ENCODE measurements at regions not wholly inside any gene's neighbourhood (a gene's known extent, or its start where the extent isn't known, plus 50 kb on each side); places are given as distances from the start of the nearest gene placed in this dataset.
A peak's percentile ranks its signal among the peaks of the same experiment; 100 is the strongest.

DNA sequence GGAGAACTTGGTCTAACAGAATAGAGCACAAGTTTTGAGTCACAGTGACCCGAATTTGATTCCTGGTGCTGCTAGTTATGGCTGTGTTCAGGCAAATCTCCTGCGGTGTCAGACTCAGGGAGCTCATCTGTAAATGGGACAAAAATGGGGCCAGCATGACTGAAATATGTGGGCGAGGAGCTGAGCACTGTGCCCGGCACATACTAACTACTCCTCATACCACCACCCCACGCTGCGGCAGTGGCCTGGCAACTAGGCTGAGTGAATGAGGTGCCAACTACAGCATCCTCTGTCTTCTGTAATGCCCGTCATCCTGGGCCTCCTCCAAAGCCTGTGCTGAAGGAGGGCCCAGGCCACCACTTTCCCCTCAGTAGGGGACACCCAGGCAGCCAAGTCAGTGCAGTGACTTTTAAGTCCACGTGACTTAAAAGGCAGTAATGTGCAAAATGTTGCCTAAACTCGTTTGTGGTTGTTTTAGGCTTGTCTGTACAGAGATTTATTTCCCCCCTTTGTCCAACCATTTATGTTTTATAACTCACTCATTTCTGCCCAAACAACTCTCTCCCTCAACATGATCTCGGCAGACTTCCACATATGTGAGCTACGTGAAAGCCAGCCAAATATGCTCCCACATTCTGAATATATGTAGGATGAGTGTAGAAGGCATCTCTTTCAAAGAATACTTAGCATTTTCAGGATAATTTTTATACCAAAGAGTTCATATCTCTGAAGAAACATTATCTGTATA, 773.7 kb downstream of the TSN start:
- no peaks in the 10 kb centered on the region for H3K36me3 Mint-ChIP-seq (ENCODE audit: low read depth)
- no peaks in the 10 kb centered on the region for H3K9me3 Mint-ChIP-seq
- H3K4me1 Mint-ChIP-seq = peaks cover 31% of the 10 kb centered on the region
- H3K4me3 Mint-ChIP-seq = no peak overlapping the region
- TF ChIP-seq, protein P1, sequence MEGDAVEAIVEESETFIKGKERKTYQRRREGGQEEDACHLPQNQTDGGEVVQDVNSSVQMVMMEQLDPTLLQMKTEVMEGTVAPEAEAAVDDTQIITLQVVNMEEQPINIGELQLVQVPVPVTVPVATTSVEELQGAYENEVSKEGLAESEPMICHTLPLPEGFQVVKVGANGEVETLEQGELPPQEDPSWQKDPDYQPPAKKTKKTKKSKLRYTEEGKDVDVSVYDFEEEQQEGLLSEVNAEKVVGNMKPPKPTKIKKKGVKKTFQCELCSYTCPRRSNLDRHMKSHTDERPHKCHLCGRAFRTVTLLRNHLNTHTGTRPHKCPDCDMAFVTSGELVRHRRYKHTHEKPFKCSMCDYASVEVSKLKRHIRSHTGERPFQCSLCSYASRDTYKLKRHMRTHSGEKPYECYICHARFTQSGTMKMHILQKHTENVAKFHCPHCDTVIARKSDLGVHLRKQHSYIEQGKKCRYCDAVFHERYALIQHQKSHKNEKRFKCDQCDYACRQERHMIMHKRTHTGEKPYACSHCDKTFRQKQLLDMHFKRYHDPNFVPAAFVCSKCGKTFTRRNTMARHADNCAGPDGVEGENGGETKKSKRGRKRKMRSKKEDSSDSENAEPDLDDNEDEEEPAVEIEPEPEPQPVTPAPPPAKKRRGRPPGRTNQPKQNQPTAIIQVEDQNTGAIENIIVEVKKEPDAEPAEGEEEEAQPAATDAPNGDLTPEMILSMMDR (IDR thresholded peaks at IDR 0.05; ENCODE audit: unreplicated experiment in 3 of 3) = no peak
- peak overlapping the region in 2 of 3 experiments; percentile 67 to 89 for H3K27ac Mint-ChIP-seq
- no peaks in the 10 kb centered on the region for H3K27me3 Mint-ChIP-seq (ENCODE audit: low read depth)

DNA sequence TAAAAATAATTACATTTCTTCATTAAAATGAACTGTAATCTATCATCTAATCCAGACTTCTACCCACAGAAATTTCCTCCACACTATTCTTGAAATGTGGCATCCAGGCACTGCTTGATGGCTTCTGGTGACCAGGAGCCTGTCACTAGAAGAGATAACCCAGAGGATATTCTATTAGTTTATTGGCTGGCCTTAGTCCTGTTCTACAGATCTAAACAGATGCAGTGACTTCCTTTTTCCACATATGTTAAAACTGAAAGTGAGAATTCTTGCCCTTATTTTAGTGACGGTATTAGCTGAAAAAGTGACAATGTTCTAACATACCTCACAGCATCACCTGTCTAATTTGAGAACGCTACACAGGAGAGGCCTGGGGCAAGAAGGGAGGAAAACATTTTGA, 775.4 kb downstream of the TSN start:
- TF ChIP-seq, protein P1 (IDR thresholded peaks at IDR 0.05; ENCODE audit: unreplicated experiment in 3 of 3) = no peak
- H3K4me1 Mint-ChIP-seq = peaks cover 18% of the 10 kb centered on the region
- peak overlapping the region in 2 of 3 experiments; percentile 25 to 81 for H3K27ac Mint-ChIP-seq
- no peaks in the 10 kb centered on the region for H3K9me3 Mint-ChIP-seq
- no peaks in the 10 kb centered on the region for H3K27me3 Mint-ChIP-seq (ENCODE audit: low read depth)
- H3K4me3 Mint-ChIP-seq = no peak overlapping the region
- H3K36me3 Mint-ChIP-seq (ENCODE audit: low read depth) = no peaks in the 10 kb centered on the region

DNA sequence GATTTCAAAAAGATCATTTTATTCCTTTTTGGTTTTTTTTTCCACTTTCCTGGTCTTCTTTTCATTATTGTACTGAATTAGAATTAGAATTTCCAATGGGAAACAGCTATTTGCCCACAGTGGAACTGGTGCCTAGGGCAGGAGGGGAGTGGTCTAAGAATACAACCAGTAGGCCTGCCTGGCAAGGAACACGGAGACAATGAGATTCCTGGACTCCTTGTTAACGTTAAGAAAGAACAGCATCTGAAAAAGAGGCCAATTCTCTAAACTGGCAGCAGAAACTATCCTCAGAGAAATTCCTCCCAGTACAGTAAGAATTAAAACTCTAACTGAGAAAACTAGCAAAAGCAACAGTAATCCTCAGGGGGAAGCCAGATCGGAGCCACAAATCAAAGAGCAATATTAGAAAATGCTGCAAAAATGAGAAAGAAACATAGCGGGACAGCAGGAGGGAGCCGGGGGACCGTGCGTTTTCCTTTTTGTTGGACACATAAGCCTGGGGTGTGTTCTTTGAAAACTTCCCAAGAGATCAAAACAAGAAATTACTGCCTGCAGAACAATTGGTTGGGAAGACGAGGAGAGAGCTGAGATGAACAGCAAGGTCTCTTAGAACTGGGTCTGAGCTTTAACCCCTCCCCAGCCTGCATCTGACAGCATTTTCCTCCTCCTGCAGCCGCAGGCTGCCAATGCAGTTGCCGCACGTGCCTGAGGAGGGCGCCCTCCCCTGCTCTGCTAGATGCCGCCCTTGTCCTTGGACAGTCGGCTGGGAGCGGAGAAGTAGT, 776.0 kb downstream of the TSN start:
- H3K9me3 Mint-ChIP-seq = no peaks in the 10 kb centered on the region
- no peaks in the 10 kb centered on the region for H3K36me3 Mint-ChIP-seq (ENCODE audit: low read depth)
- peaks cover 18% of the 10 kb centered on the region for H3K4me1 Mint-ChIP-seq
- no peaks in the 10 kb centered on the region for H3K27me3 Mint-ChIP-seq (ENCODE audit: low read depth)
- H3K4me3 Mint-ChIP-seq = peak overlapping the region in 1 of 3 experiments; percentile 31
- TF ChIP-seq, protein P1 (IDR thresholded peaks at IDR 0.05; ENCODE audit: unreplicated experiment in 3 of 3) = peak; percentile 20 to 41 (median 32)
- peak overlapping the region; percentile 25 to 81 (median 69) for H3K27ac Mint-ChIP-seq

DNA sequence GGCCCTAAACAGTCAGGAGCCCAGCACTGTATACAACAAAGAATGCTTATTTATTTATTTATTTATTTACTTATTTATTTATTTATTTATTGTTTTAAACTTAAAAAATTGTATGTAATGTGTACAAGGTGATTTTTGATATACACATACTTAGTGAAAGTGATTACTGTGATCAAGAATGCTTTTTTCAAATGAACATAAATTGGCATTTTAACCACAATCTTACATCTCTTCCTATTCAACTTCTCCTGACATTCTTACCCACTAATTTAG, 776.6 kb downstream of the TSN start:
- no peaks in the 10 kb centered on the region for H3K36me3 Mint-ChIP-seq (ENCODE audit: low read depth)
- TF ChIP-seq, protein P1 (IDR thresholded peaks at IDR 0.05; ENCODE audit: unreplicated experiment in 3 of 3) = no peak
- H3K4me3 Mint-ChIP-seq = peak overlapping the region in 1 of 3 experiments; percentile 35
- no peaks in the 10 kb centered on the region for H3K9me3 Mint-ChIP-seq
- H3K4me1 Mint-ChIP-seq = peaks cover 18% of the 10 kb centered on the region
- no peaks in the 10 kb centered on the region for H3K27me3 Mint-ChIP-seq (ENCODE audit: low read depth)
- peak overlapping the region in 2 of 3 experiments; percentile 63 to 81 for H3K27ac Mint-ChIP-seq

DNA sequence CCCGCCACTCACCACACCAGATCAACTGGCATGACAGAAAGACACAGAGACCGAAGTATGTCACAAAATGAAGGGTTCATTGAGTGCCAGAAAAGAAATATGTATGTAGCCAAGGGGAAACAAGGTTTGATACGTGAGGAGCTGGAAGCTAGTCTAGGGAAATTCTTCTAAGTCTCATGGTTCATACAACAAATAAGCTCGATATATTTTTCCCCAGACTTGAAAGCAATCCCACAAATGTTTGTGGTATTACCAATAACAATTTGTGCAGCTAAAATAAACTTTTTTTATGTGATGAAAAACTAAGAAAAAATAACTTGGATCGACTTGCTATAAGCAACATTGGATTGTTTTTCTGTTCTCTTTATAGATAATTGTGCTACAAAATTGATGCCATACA, 777.0 kb downstream of the TSN start:
- H3K36me3 Mint-ChIP-seq (ENCODE audit: low read depth) = no peaks in the 10 kb centered on the region
- no peaks in the 10 kb centered on the region for H3K9me3 Mint-ChIP-seq
- H3K4me1 Mint-ChIP-seq = peaks cover 18% of the 10 kb centered on the region
- TF ChIP-seq, protein P1 (IDR thresholded peaks at IDR 0.05; ENCODE audit: unreplicated experiment in 3 of 3) = no peak
- H3K27me3 Mint-ChIP-seq (ENCODE audit: low read depth) = no peaks in the 10 kb centered on the region
- H3K4me3 Mint-ChIP-seq = no peak overlapping the region
- peak overlapping the region in 2 of 3 experiments; percentile 63 to 81 for H3K27ac Mint-ChIP-seq
